GM12878 (cell line): ENCODE measurements at regions not wholly inside any gene's neighbourhood (a gene's known extent, or its start where the extent isn't known, plus 50 kb on each side); places are given as distances from the start of the nearest gene placed in this dataset.

Experiments used
- ATAC-seq: fragments of 200-7000 bp; cut with Tn5 transposase; 3 replicates; pipeline ENCODE4 v1.9.1; 2020; ENCODE audit warnings: mild to moderate bottlenecking, moderate library complexity
- BruUV-seq: library from RNA; stranded (reverse); fragments of 400-500 nt; replicated peaks from 2 replicates; lab custom pipeline; 2021; lab: Mats Ljungman, UMichigan
- CTCF ChIA-PET: fragments of 300-600 bp; sonication (Branson Sonifier 250); formaldehyde crosslinking; extraction: SDS; loops from one replicate; lab custom pipeline; 2021; ENCODE audit warnings: inconsistent platforms; lab: Yijun Ruan, JAX
- POLR2A ChIA-PET: fragments of 350-600 bp; formaldehyde crosslinking; extraction: SDS; loops from one replicate; lab custom pipeline; 2021; ENCODE audit warnings: inconsistent platforms; lab: Charles Lee
- RAD21 ChIA-PET: fragments of 300-600 bp; sonication (Branson Sonifier 250); formaldehyde crosslinking; loops from one replicate; lab custom pipeline; 2023; ENCODE audit warnings: antibody characterized with exemption; ENCODE audit not compliant: unreplicated experiment; lab: Charles Lee
- SMC1A ChIA-PET: fragments of 300-600 bp; sonication (Branson Sonifier 250); formaldehyde crosslinking; loops from one replicate; lab custom pipeline; 2023; ENCODE audit not compliant: unreplicated experiment, uncharacterized antibody; lab: Charles Lee
- DNase-seq: peaks from one replicate; pipeline ENCODE4 v3.0.0-alpha.2; 2011; ENCODE audit warnings: low read depth, low spot score
- FAIRE-seq: peaks from 3 replicates; lab custom pipeline; 2011; peaks lifted over from hg19 to GRCh38; lab: Jason Lieb, UNC
- H2AFZ ChIP-seq: 2 replicates; pipeline ENCODE4 v1.6.0; 2011; ENCODE audit warnings: low read depth, low read length, control low read depth; ENCODE audit not compliant: control insufficient read depth
- H3K27ac ChIP-seq: 2 replicates; pipeline ENCODE4 v1.5.1; 2011; ENCODE audit warnings: control low read depth; ENCODE audit not compliant: control insufficient read depth, insufficient read depth
- H3K27me3 ChIP-seq, 2 experiments: replicated peaks in 1 of 2; 2 replicates each; pipeline versions ENCODE4 v1.6.0 to v1.6.1; 2011; ENCODE audit warnings: low read length in 1 of 2; ENCODE audit not compliant: control insufficient read depth in 2 of 2, insufficient read depth in 2 of 2
- H3K36me3 ChIP-seq, 2 experiments: 2 replicates each; pipeline ENCODE4 v1.5.1; 2011; ENCODE audit warnings: low read length in 1 of 2; ENCODE audit not compliant: control insufficient read depth in 2 of 2, insufficient read depth in 2 of 2
- H3K4me1 ChIP-seq: 2 replicates; pipeline ENCODE4 v1.6.1; 2011; ENCODE audit warnings: mild to moderate bottlenecking, low read length, moderate library complexity, mixed read lengths; ENCODE audit not compliant: control insufficient read depth, insufficient read depth
- H3K4me2 ChIP-seq: 2 replicates; pipeline ENCODE4 v1.6.0; 2011; ENCODE audit warnings: control low read depth; ENCODE audit not compliant: control insufficient read depth, insufficient read depth
- H3K4me3 ChIP-seq: fragments of 200-600 bp; sonication (generic); 2 replicates; pipeline ENCODE4 v1.5.1; 2016
- H3K79me2 ChIP-seq: 2 replicates; pipeline ENCODE4 v1.6.0; 2011; ENCODE audit warnings: low read length; ENCODE audit not compliant: control insufficient read depth, insufficient read depth
- H3K9ac ChIP-seq: 2 replicates; pipeline ENCODE4 v1.8.0; 2011; ENCODE audit warnings: low read length, control low read depth, mixed read lengths; ENCODE audit not compliant: control insufficient read depth, insufficient read depth
- H3K9me3 ChIP-seq: replicated peaks from 3 replicates; pipeline ENCODE4 v1.5.1; 2011; ENCODE audit warnings: mild to moderate bottlenecking, low read length; ENCODE audit not compliant: control insufficient read depth, insufficient read depth
- H4K20me1 ChIP-seq: 2 replicates; pipeline ENCODE4 v1.6.0; 2011; ENCODE audit not compliant: control insufficient read depth, insufficient read depth
- JUND ChIP-seq: IDR thresholded peaks from 2 replicates; pipeline ENCODE4 v1.6.1; 2012; ENCODE audit warnings: low read depth, mild to moderate bottlenecking, low read length, improper control_type of control experiment, moderate library complexity
- MLLT1 ChIP-seq: fragments of 450-650 bp; IDR thresholded peaks from 2 replicates; pipeline ENCODE4 v1.6.1; 2016; ENCODE audit warnings: mild to moderate bottlenecking
- SMARCA5 ChIP-seq: fragments of 450-650 bp; IDR thresholded peaks from 2 replicates; pipeline ENCODE4 v1.6.1; 2017; ENCODE audit warnings: mild to moderate bottlenecking
- ZNF24 ChIP-seq: fragments of 450-650 bp; IDR thresholded peaks from 2 replicates; pipeline ENCODE4 v1.6.1; 2017; ENCODE audit warnings: antibody characterized with exemption, mild to moderate bottlenecking
- ZNF687 ChIP-seq: fragments of 450-650 bp; IDR thresholded peaks from 2 replicates; pipeline ENCODE4 v1.6.1; 2017; ENCODE audit warnings: mild to moderate bottlenecking, moderate library complexity
- WGBS: methylation state at CpG from one replicate; pipeline ENCODE4 v1.1.6; 2016; ENCODE audit warnings: low lambda C conversion rate; ENCODE audit not compliant: insufficient replicate concordance, insufficient coverage; ENCODE audit errors: missing lambda C conversion rate; 5-methylcytosine and 5-hydroxymethylcytosine counted together
- in situ Hi-C: fragments of 300-500 bp; cut with MboI; formaldehyde crosslinking; loops from 9 replicates; pipeline ENCODE4 v1.14.3; 2018; ENCODE audit warnings: mixed read lengths
- intact Hi-C: fragments of 100-400 bp; cut with micrococcal nuclease; formaldehyde crosslinking; loops from one replicate; pipeline ENCODE4 v1.14.2; 2022; ENCODE audit not compliant: unreplicated experiment

GRCh38 chrX:39513836-39514235 is 583.9 kb downstream of the BCOR start (continued):
- no peak for TF ChIP-seq JUND
- TF ChIP-seq ZNF687 = no peak

DNA sequence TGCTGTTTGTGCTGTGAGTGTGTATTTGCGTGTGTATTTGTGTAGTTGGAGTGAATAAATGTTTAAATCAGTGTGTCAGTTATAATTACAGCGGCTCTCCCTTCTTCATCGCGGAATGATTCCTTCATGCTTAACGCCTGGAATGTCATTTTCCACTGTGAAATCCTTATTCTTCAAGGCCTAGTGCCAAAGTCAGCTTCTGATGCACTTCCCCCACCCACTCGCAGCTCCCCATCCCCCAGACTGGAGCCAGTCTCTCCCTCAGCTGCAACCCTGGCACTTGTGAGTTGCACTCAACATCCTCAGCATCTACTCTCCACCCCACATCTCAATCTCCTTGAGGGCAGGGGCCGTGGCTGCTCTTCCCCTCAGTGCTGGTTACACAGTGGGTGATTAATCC is 583.0 kb downstream of the BCOR start:
- no peak for DNase-seq
- no peak for FAIRE-seq
- H3K9ac ChIP-seq = no peak overlapping the region
- H3K79me2 ChIP-seq = no peaks in the 10 kb centered on the region
- RAD21 ChIA-PET = no interaction called here
- H3K9me3 ChIP-seq = no peaks in the 10 kb centered on the region; the same call in 2 of the 3 replicates
- H4K20me1 ChIP-seq = no peaks in the 10 kb centered on the region
- BruUV-seq = no TSS peak
- H3K27me3 ChIP-seq = no peaks in the 10 kb centered on the region
- WGBS = 24% methylated on average over 7 of the region's 7 CpGs
- H3K4me1 ChIP-seq = no peaks in the 10 kb centered on the region
- H3K4me3 ChIP-seq = no peak overlapping the region
- H3K36me3 ChIP-seq = no peaks in the 10 kb centered on the region
- ATAC-seq = no peak
- in situ Hi-C loops = no loop called here
- no peak overlapping the region for H2AFZ ChIP-seq
- no peak for TF ChIP-seq MLLT1
- no peak for TF ChIP-seq ZNF24
- TF ChIP-seq SMARCA5 = no peak
- TF ChIP-seq, all 136 proteins: peak for 0
- H3K27ac ChIP-seq = no peak overlapping the region
- intact Hi-C loops = no loop called here
- ChIA-PET CTCF (interaction anchor here (0.5 kb wide), 1 partner anchor 169 kb away, joined by 3 read pairs; no protein-coding TSS in a partner anchor), SMC1A (no interaction called here), POLR2A (no interaction called here)
- H3K4me2 ChIP-seq = no peak overlapping the region
